PFSK-1 (cell line): ENCODE measurements at regions not wholly inside any gene's neighbourhood (a gene's known extent, or its start where the extent isn't known, plus 50 kb on each side); places are given as distances from the start of the nearest gene placed in this dataset.

Experiments
- FOXP2 ChIP-seq: optimal IDR thresholded peaks from 2 replicates; pipeline ENCODE3; 2011; ENCODE audit warnings: borderline replicate concordance, control low read depth, inconsistent platforms; ENCODE audit not compliant: insufficient read depth; ENCODE audit errors: extremely low read length, extremely low read depth
- POLR2AphosphoS5 ChIP-seq: IDR thresholded peaks from 2 replicates; pipeline ENCODE4 v1.6.1; 2012; ENCODE audit warnings: low read depth, mild to moderate bottlenecking, control low read depth, low read length, moderate library complexity
- SIN3A ChIP-seq: IDR thresholded peaks from 2 replicates; pipeline ENCODE4 v1.6.1; 2012; ENCODE audit warnings: mild to moderate bottlenecking, low read length, moderate library complexity, borderline replicate concordance; ENCODE audit not compliant: insufficient read depth
- TAF1 ChIP-seq: IDR thresholded peaks from 2 replicates; pipeline ENCODE4 v1.6.1; 2012; ENCODE audit warnings: low read length, control low read depth, borderline replicate concordance; ENCODE audit not compliant: insufficient read depth
- TF ChIP-seq, protein P1 (sequence below), 2 experiments: IDR thresholded peaks; 2 replicates each; pipeline versions ENCODE4 v1.6.1 to v1.8.0; 2011 to 2012; ENCODE audit warnings: low read depth in 2 of 2, low read length in 2 of 2, control low read depth in 1 of 2, inconsistent platforms in 1 of 2, mild to moderate bottlenecking in 1 of 2, moderate library complexity in 1 of 2; ENCODE audit not compliant: insufficient read depth in 1 of 2

DNA sequence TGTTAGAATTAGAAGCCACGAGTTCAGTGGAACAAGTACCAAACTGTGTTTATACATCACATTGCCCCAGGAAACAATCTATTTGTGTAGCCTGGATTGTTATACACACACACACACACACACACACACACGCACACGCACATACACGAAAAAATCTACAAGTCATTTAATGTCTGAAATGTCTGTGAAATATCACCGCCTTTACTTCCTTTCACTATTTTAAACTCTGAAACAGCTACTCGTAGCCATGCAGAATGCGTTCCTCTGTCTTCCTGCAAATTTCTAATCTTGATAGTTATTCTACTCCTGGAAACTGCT lies 84.4 kb upstream of the SCAF8 start:
- TF ChIP-seq TAF1 (no peak), FOXP2 (no peak), SIN3A (no peak), POLR2AphosphoS5 (no peak)
- TF ChIP-seq, protein P1, sequence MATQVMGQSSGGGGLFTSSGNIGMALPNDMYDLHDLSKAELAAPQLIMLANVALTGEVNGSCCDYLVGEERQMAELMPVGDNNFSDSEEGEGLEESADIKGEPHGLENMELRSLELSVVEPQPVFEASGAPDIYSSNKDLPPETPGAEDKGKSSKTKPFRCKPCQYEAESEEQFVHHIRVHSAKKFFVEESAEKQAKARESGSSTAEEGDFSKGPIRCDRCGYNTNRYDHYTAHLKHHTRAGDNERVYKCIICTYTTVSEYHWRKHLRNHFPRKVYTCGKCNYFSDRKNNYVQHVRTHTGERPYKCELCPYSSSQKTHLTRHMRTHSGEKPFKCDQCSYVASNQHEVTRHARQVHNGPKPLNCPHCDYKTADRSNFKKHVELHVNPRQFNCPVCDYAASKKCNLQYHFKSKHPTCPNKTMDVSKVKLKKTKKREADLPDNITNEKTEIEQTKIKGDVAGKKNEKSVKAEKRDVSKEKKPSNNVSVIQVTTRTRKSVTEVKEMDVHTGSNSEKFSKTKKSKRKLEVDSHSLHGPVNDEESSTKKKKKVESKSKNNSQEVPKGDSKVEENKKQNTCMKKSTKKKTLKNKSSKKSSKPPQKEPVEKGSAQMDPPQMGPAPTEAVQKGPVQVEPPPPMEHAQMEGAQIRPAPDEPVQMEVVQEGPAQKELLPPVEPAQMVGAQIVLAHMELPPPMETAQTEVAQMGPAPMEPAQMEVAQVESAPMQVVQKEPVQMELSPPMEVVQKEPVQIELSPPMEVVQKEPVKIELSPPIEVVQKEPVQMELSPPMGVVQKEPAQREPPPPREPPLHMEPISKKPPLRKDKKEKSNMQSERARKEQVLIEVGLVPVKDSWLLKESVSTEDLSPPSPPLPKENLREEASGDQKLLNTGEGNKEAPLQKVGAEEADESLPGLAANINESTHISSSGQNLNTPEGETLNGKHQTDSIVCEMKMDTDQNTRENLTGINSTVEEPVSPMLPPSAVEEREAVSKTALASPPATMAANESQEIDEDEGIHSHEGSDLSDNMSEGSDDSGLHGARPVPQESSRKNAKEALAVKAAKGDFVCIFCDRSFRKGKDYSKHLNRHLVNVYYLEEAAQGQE (IDR thresholded peaks at IDR 0.05; ENCODE audit: insufficient read depth in 1 of 2, low read depth in 2 of 2, low read length in 2 of 2) = no peak

DNA sequence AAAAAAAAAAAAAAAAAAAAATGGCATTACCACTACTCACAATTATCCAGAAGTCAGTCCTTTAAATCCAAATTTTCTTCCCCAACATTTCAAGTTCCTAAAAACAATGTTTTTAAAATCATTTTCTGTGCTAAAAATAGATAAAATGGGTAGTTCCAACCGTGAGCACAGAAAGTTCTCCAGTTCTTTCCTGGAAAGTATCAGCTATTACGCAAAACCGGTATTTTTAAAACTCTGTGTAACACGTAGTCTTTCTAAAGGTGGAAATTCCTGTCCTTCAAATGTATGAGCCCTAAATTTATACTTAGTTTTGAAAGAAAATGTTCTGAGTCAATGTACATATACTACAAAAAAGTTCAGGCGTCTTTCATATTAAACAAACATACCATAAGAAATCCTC lies 83.5 kb upstream of the SCAF8 start:
- TF ChIP-seq SIN3A (no peak), FOXP2 (no peak), POLR2AphosphoS5 (no peak), TAF1 (no peak)
- TF ChIP-seq, protein P1 (IDR thresholded peaks at IDR 0.05; ENCODE audit: insufficient read depth in 1 of 2, low read depth in 2 of 2, low read length in 2 of 2) = no peak

DNA sequence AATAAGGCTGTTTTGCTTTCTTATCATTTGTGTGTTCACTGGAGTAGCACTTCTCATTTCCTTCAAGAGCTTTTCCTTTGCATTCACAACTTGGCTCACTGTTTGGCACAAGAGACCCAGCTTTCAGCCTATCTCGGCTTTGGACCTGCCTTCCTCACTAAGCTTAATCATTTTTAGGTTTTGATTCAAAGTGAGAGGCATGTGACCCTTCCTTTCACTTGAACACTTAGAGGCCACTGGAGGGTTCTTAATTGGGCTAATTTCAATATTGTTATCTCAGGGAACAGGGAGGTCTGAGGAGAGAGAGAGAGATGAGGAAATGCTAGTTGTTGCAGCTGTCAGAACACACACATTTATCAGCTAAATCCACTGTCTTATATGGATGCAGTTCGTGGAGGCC lies 82.9 kb upstream of the SCAF8 start:
- TF ChIP-seq FOXP2 (no peak), POLR2AphosphoS5 (no peak), TAF1 (no peak), SIN3A (no peak)
- TF ChIP-seq, protein P1 (IDR thresholded peaks at IDR 0.05; ENCODE audit: insufficient read depth in 1 of 2, low read depth in 2 of 2, low read length in 2 of 2) = no peak

DNA sequence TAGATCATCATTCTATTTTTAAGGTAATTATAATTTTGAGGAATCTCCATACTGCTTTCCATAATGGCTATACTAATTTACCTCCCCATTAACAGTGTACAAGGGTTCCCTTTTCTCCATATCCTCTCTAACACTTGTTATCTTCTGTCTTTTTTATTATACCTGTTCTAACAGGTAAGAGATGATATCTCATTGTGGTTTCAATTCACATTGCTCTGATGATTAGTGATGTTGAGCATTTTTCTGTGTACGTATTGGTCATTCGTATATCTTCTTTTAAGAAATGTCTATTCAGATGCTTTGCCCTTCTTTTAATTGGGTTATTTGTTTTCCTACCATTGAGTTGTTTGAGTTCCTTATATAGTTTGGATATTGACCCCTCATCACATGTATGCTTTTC lies 81.6 kb upstream of the SCAF8 start:
- TF ChIP-seq TAF1 (no peak), FOXP2 (no peak), POLR2AphosphoS5 (no peak), SIN3A (no peak)
- TF ChIP-seq, protein P1 (IDR thresholded peaks at IDR 0.05; ENCODE audit: insufficient read depth in 1 of 2, low read depth in 2 of 2, low read length in 2 of 2) = no peak

DNA sequence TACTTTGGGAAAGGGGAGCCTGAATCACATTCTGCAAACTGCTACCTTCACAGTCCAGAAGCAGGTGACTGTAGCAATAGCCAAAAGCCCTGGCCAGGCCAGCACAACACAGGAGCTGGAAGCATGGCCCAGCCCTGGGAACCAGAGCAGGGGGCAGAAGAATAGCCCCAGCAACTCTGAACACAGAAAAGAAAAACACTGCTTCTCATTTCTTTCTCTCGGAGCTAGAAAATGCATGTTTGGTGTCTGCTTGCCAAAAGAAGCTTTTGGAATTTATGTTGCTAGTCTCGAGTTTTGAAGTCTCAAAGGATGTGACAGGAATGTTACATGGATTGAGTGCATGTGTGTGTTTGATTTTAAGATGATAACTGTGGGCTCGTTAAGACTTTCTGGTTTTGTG lies 79.8 kb upstream of the SCAF8 start:
- TF ChIP-seq POLR2AphosphoS5 = no peak
- no peak for TF ChIP-seq FOXP2
- no peak for TF ChIP-seq TAF1
- TF ChIP-seq, protein P1 (IDR thresholded peaks at IDR 0.05; ENCODE audit: insufficient read depth in 1 of 2, low read depth in 2 of 2, low read length in 2 of 2) = no peak
- TF ChIP-seq SIN3A = no peak
